ENCODE measurements at regions not wholly inside any gene's neighbourhood (a gene's known extent, or its start where the extent isn't known, plus 50 kb on each side); places are given as distances from the start of the nearest gene placed in this dataset.

DNA sequence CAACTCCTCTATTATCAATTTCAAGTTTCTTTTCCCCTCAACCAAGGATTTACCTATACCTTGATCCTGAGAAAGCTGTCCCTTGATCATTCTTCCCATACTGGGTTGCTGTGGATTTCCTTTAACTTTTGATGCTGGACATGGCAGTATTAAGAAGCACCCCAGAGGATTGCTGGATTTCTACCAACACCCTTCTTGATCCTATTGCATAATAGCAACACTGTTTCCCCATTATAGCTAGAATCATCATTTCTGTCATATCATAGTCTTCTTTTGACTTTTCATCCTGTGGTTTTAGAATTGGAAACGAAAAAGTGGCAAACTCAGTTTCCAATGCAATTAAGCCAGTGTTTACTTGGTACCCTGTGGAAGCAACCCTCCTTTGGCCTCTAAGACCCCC, 154.9 kb downstream of the ARRDC3 start:
- POLR2A ChIA-PET (ENCODE audit: partially characterized antibody), result interaction anchor here (0.5 to 2.3 kb wide), 3 partner anchors 153 to 156 kb away, joined by 3 to 9 read pairs (median 6); partner anchors contain the start of gene ARRDC3
- Histone ChIP-seq H3K4ac (replicated peaks; ENCODE audit: insufficient read length, low read depth, low read length) (no peak overlapping the region), H4K20me1 (replicated peaks in 1 of 2; ENCODE audit: control insufficient read depth in 1 of 2, insufficient read depth in 2 of 2, low read length in 2 of 2) (no peaks in the 10 kb centered on the region), H3K9ac (replicated peaks in 1 of 4; ENCODE audit: extremely low read depth in 1 of 4, low read depth in 3 of 4, low read length in 3 of 4) (no peak overlapping the region), H4K5ac (ENCODE audit: insufficient read length, low read depth, low read length) (no peak overlapping the region), H3K27ac (ENCODE audit: low read depth, low read length) (no peak overlapping the region), H3K27me3 (replicated peaks in 1 of 4; ENCODE audit: control insufficient read depth in 3 of 4, extremely low read depth in 1 of 4, insufficient read depth in 3 of 4, low read length in 3 of 4) (no peaks in the 10 kb centered on the region), H3K4me1 (replicated peaks in 1 of 4; ENCODE audit: control insufficient read depth in 3 of 4, insufficient read depth in 4 of 4, low read length in 3 of 4) (no peaks in the 10 kb centered on the region; a peak in 2 of 7 replicates), H3K36me3 (ENCODE audit: control insufficient read depth in 2 of 4, insufficient read depth in 4 of 4, low read length in 3 of 4) (no peaks in the 10 kb centered on the region), H2BK15ac (ENCODE audit: low read length) (no peak overlapping the region), H3K56ac (replicated peaks; ENCODE audit: insufficient read length, low read depth, low read length) (no peak overlapping the region), H2BK5ac (ENCODE audit: low read depth, low read length) (no peak overlapping the region), H3K4me3 (ENCODE audit: extremely low read depth in 1 of 4, insufficient read depth in 2 of 4, low read depth in 3 of 4, low read length in 4 of 4) (no peak overlapping the region), H2BK20ac (ENCODE audit: low read length) (no peak overlapping the region), H2BK12ac (ENCODE audit: low read depth, low read length) (no peak overlapping the region), H3K4me2 (ENCODE audit: insufficient read depth in 1 of 2, low read depth in 2 of 2, low read length in 2 of 2) (no peak overlapping the region), H2AFZ (ENCODE audit: low read length) (no peak overlapping the region), H4K91ac (replicated peaks; ENCODE audit: insufficient read length, low read length) (no peak overlapping the region), H2AK5ac (ENCODE audit: low read depth, low read length) (no peak overlapping the region), H3K18ac (ENCODE audit: extremely low read depth, low read length) (no peak overlapping the region), H3K14ac (ENCODE audit: insufficient read length) (no peak overlapping the region), H3K23ac (ENCODE audit: insufficient read length) (no peak overlapping the region), H2BK120ac (replicated peaks; ENCODE audit: low read depth, low read length) (no peak overlapping the region), H3K79me2 (ENCODE audit: control insufficient read depth in 1 of 2, insufficient read depth in 2 of 2, low read length in 2 of 2) (no peaks in the 10 kb centered on the region), H4K8ac (ENCODE audit: extremely low read depth, insufficient read depth, low read length) (no peak overlapping the region), H3K23me2 (ENCODE audit: low read depth, low read length) (no peaks in the 10 kb centered on the region), H3K79me1 (ENCODE audit: low read depth, low read length) (no peaks in the 10 kb centered on the region), H3K9me3 (ENCODE audit: insufficient read depth in 2 of 2, low read depth in 1 of 2, low read length in 1 of 2) (0 out of 4 replicates have a peak, but pooled peaks cover 0 to 2% of the 10 kb centered on the region in 2 experiments)
- no peak for DNase-seq (ENCODE audit: low read depth in 1 of 2, low spot score in 2 of 2)
- no peak for FAIRE-seq
- 83% methylated on average over 1 of the region's 1 CpG; no CpG with 5 or more reads in 1 of the 2 experiments for WGBS, 2 experiments (ENCODE audit: extremely low coverage in 1 of 2, insufficient coverage in 1 of 2, insufficient read length in 1 of 2, insufficient replicate concordance in 2 of 2, low coverage in 1 of 2, low lambda C conversion rate in 2 of 2, missing lambda C conversion rate in 1 of 2)
- CTCF ChIA-PET (ENCODE audit: partially characterized antibody), result interaction anchor here (0.6 to 3.7 kb wide), 6 partner anchors 8 to 192 kb away, joined by 3 to 92 read pairs (median 5); partner anchors contain the start of gene ARRDC3
- TF ChIP-seq KDM4A (IDR thresholded peaks at IDR 0.05; ENCODE audit: low read depth, low read length, severe bottlenecking) (no peak), SRF (IDR thresholded peaks at IDR 0.05; ENCODE audit: low read depth, low read length) (no peak)

Measured in H1 (cell line).